ENCODE measurements at regions not wholly inside any gene's neighbourhood (a gene's known extent, or its start where the extent isn't known, plus 50 kb on each side); places are given as distances from the start of the nearest gene placed in this dataset.

DNA sequence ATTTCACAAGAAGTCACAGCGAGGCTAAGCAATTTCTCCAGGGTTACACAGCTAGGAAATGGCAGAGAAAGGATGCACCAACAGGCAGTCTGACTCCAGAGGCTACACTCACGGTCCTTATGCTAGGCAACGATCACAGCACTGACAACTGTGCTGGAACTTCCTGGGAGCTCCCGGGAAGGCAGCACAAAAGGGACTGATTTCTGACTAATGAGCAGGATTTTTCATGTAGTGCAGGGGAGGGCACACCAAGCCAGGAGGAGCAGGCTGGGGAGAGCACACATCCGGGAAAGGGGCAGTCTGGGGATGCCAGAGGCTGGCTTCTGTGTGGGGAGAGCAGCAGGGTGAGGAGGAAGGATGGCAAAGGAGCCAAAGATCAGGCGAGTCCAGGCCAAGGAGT, 486.7 kb downstream of the OMA1 start:
- TF ChIP-seq CTCF (IDR thresholded peaks at IDR 0.05) (no peak), POLR2AphosphoS5 (IDR thresholded peaks at IDR 0.05; ENCODE audit: insufficient read depth in 1 of 2, low read depth in 1 of 2) (no peak)

Data from vagina (tissue), 2 donors.